ENCODE measurements at regions not wholly inside any gene's neighbourhood (a gene's known extent, or its start where the extent isn't known, plus 50 kb on each side); places are given as distances from the start of the nearest gene placed in this dataset.

DNA sequence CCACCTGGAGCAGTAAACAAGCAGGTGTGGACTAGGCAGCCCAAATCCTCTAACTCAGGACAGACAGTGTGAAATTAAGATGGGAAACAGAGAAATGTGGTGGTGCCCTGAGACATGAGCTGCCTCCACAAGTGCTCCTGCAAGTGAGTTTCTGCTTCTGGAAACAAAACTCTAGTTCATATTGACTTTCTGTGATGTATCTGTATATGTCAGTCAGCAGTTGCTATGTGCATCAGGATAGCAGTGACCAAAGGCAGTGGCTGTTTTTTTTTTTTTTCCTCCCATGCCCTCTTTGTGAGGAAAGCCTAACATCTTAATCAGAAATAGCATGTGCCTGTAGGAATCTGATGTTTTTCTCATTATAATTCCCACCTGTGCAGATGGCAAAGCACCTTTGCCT is 318.4 kb upstream of the SEMA6A start:
- no peaks in the 10 kb centered on the region for H3K9me3 ChIP-seq (replicated peaks)
- H3K27me3 ChIP-seq (ENCODE audit: low read depth) = no peaks in the 10 kb centered on the region
- no peaks in the 10 kb centered on the region for H3K4me1 ChIP-seq
- H3K27ac ChIP-seq (replicated peaks) = no peak overlapping the region
- H3K4me3 ChIP-seq = no peak overlapping the region
- no peaks in the 10 kb centered on the region for H3K36me3 ChIP-seq
- no peak for DNase-seq
- intact Hi-C loops (cut with micrococcal nuclease) = no loop called here
- TF ChIP-seq, protein P1, sequence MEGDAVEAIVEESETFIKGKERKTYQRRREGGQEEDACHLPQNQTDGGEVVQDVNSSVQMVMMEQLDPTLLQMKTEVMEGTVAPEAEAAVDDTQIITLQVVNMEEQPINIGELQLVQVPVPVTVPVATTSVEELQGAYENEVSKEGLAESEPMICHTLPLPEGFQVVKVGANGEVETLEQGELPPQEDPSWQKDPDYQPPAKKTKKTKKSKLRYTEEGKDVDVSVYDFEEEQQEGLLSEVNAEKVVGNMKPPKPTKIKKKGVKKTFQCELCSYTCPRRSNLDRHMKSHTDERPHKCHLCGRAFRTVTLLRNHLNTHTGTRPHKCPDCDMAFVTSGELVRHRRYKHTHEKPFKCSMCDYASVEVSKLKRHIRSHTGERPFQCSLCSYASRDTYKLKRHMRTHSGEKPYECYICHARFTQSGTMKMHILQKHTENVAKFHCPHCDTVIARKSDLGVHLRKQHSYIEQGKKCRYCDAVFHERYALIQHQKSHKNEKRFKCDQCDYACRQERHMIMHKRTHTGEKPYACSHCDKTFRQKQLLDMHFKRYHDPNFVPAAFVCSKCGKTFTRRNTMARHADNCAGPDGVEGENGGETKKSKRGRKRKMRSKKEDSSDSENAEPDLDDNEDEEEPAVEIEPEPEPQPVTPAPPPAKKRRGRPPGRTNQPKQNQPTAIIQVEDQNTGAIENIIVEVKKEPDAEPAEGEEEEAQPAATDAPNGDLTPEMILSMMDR (IDR thresholded peaks at IDR 0.05; ENCODE audit: borderline replicate concordance) = no peak

DNA sequence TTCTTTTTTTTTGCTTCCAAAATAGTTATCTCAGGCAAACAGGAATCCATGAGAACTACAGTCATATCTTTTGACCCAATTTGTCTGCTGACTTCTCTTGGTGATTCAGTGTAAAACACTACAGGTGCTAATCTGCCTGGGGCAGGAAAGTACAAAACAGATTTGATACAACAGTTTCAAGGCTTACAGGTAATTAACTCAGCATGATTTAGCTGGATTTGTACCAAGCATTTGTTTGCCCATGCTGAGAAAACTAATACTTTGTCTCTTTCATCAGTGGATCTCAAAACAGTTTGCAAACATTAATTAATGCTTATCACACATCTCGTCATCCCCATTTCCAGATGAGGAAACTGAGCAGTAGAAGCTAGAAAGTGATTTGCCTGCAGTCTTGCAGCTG is 312.5 kb upstream of the SEMA6A start:
- TF ChIP-seq, protein P1 (IDR thresholded peaks at IDR 0.05; ENCODE audit: borderline replicate concordance) = no peak
- Histone ChIP-seq H3K27me3 (ENCODE audit: low read depth) (no peaks in the 10 kb centered on the region), H3K4me3 (no peak overlapping the region), H3K4me1 (no peaks in the 10 kb centered on the region), H3K9me3 (replicated peaks) (no peaks in the 10 kb centered on the region), H3K27ac (replicated peaks) (no peak overlapping the region), H3K36me3 (no peaks in the 10 kb centered on the region)
- DNase-seq = no peak
- intact Hi-C loops (cut with micrococcal nuclease) = no loop called here

DNA sequence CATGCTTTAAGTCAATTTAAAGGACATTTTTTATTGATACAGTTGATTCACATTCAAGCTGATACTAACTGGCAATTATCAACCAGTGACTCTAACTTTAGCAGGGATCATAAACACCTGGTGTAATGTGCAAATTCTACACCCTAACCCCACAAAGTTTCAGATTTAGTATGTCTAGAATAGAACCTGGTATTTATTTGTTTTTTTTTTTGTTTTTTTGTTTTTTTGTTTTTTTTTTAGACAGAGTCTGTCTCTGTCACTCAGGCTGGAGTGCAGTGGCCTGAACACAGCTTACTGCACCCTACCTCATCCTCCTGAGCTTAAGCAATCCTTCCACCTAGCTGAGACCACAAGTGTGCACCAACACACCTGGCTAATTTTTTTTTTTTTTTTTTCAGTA is 311.2 kb upstream of the SEMA6A start:
- Histone ChIP-seq H3K4me1 (no peaks in the 10 kb centered on the region), H3K4me3 (no peak overlapping the region), H3K27ac (replicated peaks) (no peak overlapping the region), H3K27me3 (ENCODE audit: low read depth) (no peaks in the 10 kb centered on the region), H3K36me3 (no peaks in the 10 kb centered on the region), H3K9me3 (replicated peaks) (no peaks in the 10 kb centered on the region)
- intact Hi-C loops (cut with micrococcal nuclease) = no loop called here
- DNase-seq = no peak
- TF ChIP-seq, protein P1 (IDR thresholded peaks at IDR 0.05; ENCODE audit: borderline replicate concordance) = no peak

DNA sequence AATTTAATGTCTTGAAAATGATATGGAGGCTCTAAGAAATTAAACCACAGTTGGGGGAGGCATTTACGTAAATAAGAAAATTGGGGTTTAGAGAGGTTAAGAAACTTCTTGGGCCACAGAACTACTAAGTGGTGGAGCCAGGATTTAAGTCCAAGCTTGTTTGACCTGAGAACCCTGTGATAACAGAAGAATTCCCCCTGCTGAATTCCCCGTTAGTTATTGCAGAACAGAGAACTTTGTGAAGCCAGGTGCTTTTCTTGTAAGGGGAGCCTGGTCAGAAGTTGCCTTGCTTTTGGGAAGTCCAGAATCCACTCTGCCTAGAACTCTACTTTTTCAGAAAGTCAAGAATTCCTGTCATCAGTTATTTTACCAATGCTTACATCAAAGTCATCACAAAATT is 309.3 kb upstream of the SEMA6A start:
- no peaks in the 10 kb centered on the region for H3K27me3 ChIP-seq (ENCODE audit: low read depth)
- intact Hi-C loops (cut with micrococcal nuclease) = no loop called here

DNA sequence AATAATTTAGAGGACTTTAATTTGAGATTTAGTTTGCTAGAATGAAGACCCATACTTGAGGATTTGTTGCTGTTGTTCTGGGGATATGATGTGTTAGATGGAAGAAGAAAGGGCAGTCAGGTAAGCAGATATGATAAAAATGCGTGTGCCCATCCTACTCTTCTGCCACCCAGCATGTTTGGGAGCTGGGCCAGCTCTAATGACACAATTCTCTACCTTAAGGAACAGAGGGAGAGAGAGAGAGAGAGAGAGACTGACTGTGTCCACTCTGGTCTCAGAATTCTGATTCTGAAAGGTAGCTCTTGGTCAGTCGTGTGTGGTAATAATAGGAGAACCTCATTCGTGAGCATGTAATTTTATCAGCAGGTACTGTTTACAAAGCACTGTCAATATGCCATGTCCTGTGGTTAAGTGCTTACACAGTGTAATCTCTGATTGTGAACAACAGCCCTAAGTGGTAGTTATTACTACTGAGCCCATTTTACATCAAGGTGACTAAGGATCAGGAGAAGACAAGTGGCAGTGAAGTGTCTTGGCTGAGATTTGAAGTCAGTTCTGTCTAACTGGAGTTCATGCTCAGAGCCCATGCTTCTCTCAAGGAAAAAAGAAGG is 307.4 kb upstream of the SEMA6A start:
- TF ChIP-seq, protein P1 (IDR thresholded peaks at IDR 0.05; ENCODE audit: borderline replicate concordance) = no peak
- intact Hi-C loops (cut with micrococcal nuclease) = no loop called here
- Histone ChIP-seq H3K27ac (replicated peaks) (no peak overlapping the region), H3K4me3 (no peak overlapping the region), H3K36me3 (no peaks in the 10 kb centered on the region), H3K9me3 (replicated peaks) (peaks cover 8% of the 10 kb centered on the region), H3K4me1 (no peaks in the 10 kb centered on the region), H3K27me3 (ENCODE audit: low read depth) (no peaks in the 10 kb centered on the region)
- DNase-seq = no peak

More for the DNA sequence above, 309.3 kb upstream of the SEMA6A start:
- Histone ChIP-seq H3K4me1 (no peaks in the 10 kb centered on the region), H3K9me3 (replicated peaks) (peaks cover 8% of the 10 kb centered on the region), H3K4me3 (no peak overlapping the region), H3K36me3 (no peaks in the 10 kb centered on the region), H3K27ac (replicated peaks) (no peak overlapping the region)
- no peak for DNase-seq
- TF ChIP-seq, protein P1 (IDR thresholded peaks at IDR 0.05; ENCODE audit: borderline replicate concordance) = no peak

Data from left ventricle myocardium inferior (tissue), 1 donor.